Psoas muscle (tissue), 7 donors: ENCODE measurements at regions not wholly inside any gene's neighbourhood (a gene's known extent, or its start where the extent isn't known, plus 50 kb on each side); places are given as distances from the start of the nearest gene placed in this dataset.

Source experiments
- ATAC-seq, 4 donors: fragments of 200-7000 bp; cut with Tn5 transposase; one replicate each; pipeline ENCODE4 v1.9.1; 2020; ENCODE audit warnings: moderate library complexity in 3 of 4, mild to moderate bottlenecking in 2 of 4
- DNase-seq, 2 donors: peaks; one replicate each; pipeline ENCODE4 v3.0.0-alpha.2; 2020
- H3K27ac ChIP-seq: fragments of 200-600 bp; one replicate; pipeline ENCODE4 v1.8.0; 2022
- H3K27me3 ChIP-seq, 3 donors: fragments of 200-600 bp in 1 of 3; one replicate each; pipeline versions ENCODE4 v1.6.1 to v1.8.0; 2013 to 2022; ENCODE audit warnings: low read length in 2 of 3, mild to moderate bottlenecking in 2 of 3, moderate library complexity in 1 of 3; ENCODE audit not compliant: insufficient read depth in 3 of 3
- H3K36me3 ChIP-seq, 2 donors: fragments of 200-600 bp in 1 of 2; one replicate each; pipeline versions ENCODE4 v1.6.1 to v1.8.0; 2013 to 2022; ENCODE audit warnings: low read depth in 1 of 2, mild to moderate bottlenecking in 1 of 2, moderate library complexity in 1 of 2; ENCODE audit not compliant: insufficient read depth in 1 of 2
- H3K4me1 ChIP-seq: fragments of 200-600 bp; one replicate; pipeline ENCODE4 v1.8.0; 2022
- H3K4me3 ChIP-seq: fragments of 200-600 bp; one replicate; pipeline ENCODE4 v1.8.0; 2022; ENCODE audit warnings: mild to moderate bottlenecking
- H3K9me3 ChIP-seq: fragments of 200-600 bp; one replicate; pipeline ENCODE4 v1.8.0; 2022
- WGBS, 3 donors: extraction: QIAGEN DNeasy Blood & Tissue Kit; methylation state at CpG; one replicate each; pipeline versions ENCODE4 v1.1.6 to v1.1.7; 2013; 5-methylcytosine and 5-hydroxymethylcytosine counted together
- intact Hi-C, 2 donors: fragments of 100-400 bp; cut with DNase I; formaldehyde crosslinking; loops; one replicate each; pipeline versions ENCODE4 v1.11.0 to v1.14.2; 2022
- TF ChIP-seq, protein P1 (sequence below): fragments of 200-600 bp; IDR thresholded peaks from one replicate; pipeline ENCODE4 v1.8.0; 2022; ENCODE audit warnings: antibody characterized with exemption
- donor health status: healthy with polysubstance abuse.
- donor health status: DM: no; HTN: no; CAD: no; lungs with moderate emphysema.
- donor health status: Bipolar disorder and iron deficiency.
- donor health status: healthy.
- donor health status: DM: yes; HTN: yes; CAD: no.
- donor health status: DM: no; HTN: no; CAD: no.
- donor health status: DM: yes; HTN: yes; CAD: no.

DNA sequence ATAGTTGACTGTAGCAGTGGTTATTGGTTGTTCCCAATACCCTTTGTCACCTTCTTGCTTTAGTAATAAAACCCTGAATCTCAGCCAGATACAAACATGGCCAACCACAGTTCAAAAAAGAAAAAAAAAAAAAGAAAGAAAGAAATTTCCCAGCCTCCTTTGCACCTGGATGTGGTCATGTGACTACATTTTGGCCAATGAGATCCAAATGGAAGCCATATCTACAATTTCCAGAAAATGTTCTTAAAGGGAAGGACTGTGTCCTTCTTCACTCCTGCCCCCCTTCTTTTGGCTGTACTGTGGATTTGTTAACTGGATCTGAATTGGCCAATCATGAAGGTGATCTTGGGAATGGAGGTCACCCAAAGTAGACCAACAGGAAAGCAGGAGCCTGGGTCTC is 141.9 kb downstream of the SOX9 start:
- Histone ChIP-seq H3K27me3 (no peaks in the 10 kb centered on the region), H3K27ac (no peak overlapping the region), H3K36me3 (no peaks in the 10 kb centered on the region), H3K4me1 (no peaks in the 10 kb centered on the region), H3K9me3 (no peaks in the 10 kb centered on the region), H3K4me3 (no peak overlapping the region)
- DNase-seq (no peak), ATAC-seq (no peak)
- TF ChIP-seq, protein P1, sequence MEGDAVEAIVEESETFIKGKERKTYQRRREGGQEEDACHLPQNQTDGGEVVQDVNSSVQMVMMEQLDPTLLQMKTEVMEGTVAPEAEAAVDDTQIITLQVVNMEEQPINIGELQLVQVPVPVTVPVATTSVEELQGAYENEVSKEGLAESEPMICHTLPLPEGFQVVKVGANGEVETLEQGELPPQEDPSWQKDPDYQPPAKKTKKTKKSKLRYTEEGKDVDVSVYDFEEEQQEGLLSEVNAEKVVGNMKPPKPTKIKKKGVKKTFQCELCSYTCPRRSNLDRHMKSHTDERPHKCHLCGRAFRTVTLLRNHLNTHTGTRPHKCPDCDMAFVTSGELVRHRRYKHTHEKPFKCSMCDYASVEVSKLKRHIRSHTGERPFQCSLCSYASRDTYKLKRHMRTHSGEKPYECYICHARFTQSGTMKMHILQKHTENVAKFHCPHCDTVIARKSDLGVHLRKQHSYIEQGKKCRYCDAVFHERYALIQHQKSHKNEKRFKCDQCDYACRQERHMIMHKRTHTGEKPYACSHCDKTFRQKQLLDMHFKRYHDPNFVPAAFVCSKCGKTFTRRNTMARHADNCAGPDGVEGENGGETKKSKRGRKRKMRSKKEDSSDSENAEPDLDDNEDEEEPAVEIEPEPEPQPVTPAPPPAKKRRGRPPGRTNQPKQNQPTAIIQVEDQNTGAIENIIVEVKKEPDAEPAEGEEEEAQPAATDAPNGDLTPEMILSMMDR, result no peak
- intact Hi-C loops, result no loop called here

DNA sequence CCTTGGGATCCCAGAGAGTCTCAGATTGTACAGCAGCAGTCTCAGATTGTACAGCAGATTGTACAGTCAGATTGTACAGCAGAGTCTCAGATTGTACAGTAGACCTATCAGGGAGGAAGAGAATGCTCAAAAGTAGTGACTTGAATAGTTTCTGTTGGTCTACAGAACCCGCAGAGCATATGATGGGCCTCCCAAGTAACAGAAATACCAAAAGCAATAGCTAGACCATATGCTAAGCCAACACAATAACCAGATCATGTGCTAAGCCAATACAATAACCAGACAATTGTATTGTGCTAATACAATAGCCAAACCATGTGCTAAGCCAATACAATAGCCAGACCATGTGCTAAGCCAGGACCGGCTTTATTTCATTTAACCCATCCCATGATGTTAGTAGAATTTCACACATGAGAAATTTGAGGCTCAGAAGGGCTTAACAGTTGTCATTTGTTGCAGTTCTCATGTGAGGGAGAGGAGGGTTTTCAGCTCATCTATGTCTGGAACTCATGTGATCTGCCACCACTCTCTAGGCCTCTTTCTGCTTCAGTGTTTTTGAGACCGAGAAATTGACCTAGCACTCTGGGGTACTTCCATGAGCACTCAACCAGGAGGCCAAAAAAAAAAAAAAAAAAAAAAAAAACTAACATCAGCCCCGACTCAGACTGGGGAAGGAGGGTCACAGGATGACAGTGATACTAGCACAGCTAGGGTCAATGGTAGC is 144.0 kb downstream of the SOX9 start:
- Histone ChIP-seq H3K9me3 (no peaks in the 10 kb centered on the region), H3K27me3 (peaks cover 0 to 2% (median 0%) of the 10 kb centered on the region in 3 donors), H3K36me3 (no peaks in the 10 kb centered on the region), H3K4me3 (no peak overlapping the region), H3K4me1 (no peaks in the 10 kb centered on the region), H3K27ac (no peak overlapping the region)
- TF ChIP-seq, protein P1, result no peak
- DNase-seq (no peak), ATAC-seq (no peak)
- WGBS, 3 donors, result 70 to 86% (median 76%) methylated on average over 4 of the region's 4 CpGs
- intact Hi-C loops, result no loop called here

GRCh38 chr17:72266112-72266775 is 145.4 kb downstream of the SOX9 start:
- WGBS, 3 donors, result 65 to 69% (median 67%) methylated on average over 13 of the region's 13 CpGs
- intact Hi-C loops, result no loop called here

GRCh38 chr17:72267601-72268000 is 146.8 kb downstream of the SOX9 start:
- 0 to 51% (median 47%) methylated on average over 1 of the region's 1 CpG for WGBS, 3 donors
- peaks cover 0 to 2% (median 0%) of the 10 kb centered on the region in 3 donors for H3K27me3 ChIP-seq
- H3K4me3 ChIP-seq, result no peak overlapping the region
- TF ChIP-seq, protein P1, result no peak
- no peaks in the 10 kb centered on the region for H3K36me3 ChIP-seq
- intact Hi-C loops, result no loop called here
- H3K4me1 ChIP-seq, result no peaks in the 10 kb centered on the region
- no peaks in the 10 kb centered on the region for H3K9me3 ChIP-seq
- ATAC-seq (no peak), DNase-seq (no peak)
- H3K27ac ChIP-seq, result no peak overlapping the region

More at GRCh38 chr17:72266112-72266775, 145.4 kb downstream of the SOX9 start:
- H3K27me3 ChIP-seq, result peaks cover 0 to 2% (median 0%) of the 10 kb centered on the region in 3 donors
- no peaks in the 10 kb centered on the region for H3K9me3 ChIP-seq
- TF ChIP-seq, protein P1, result no peak
- no peaks in the 10 kb centered on the region for H3K36me3 ChIP-seq
- no peak overlapping the region for H3K4me3 ChIP-seq
- no peak overlapping the region for H3K27ac ChIP-seq
- H3K4me1 ChIP-seq, result no peaks in the 10 kb centered on the region
- no peak for DNase-seq
- ATAC-seq, result no peak
